ENCODE measurements at regions not wholly inside any gene's neighbourhood (a gene's known extent, or its start where the extent isn't known, plus 50 kb on each side); places are given as distances from the start of the nearest gene placed in this dataset.

GRCh38 chr17:54404259-54404658 is 496.4 kb upstream of the TOM1L1 start:
- TF ChIP-seq EP300 (IDR thresholded peaks at IDR 0.05; ENCODE audit: borderline replicate concordance) = no peak
- no peak for TF ChIP-seq CEBPB (IDR thresholded peaks at IDR 0.05)
- no peak for TF ChIP-seq TCF12 (IDR thresholded peaks at IDR 0.05; ENCODE audit: low read depth)
- no peak for TF ChIP-seq NFIC (IDR thresholded peaks at IDR 0.05)

Data from Ishikawa (cell line).